IMR-90 (cell line): ENCODE measurements at regions not wholly inside any gene's neighbourhood (a gene's known extent, or its start where the extent isn't known, plus 50 kb on each side); places are given as distances from the start of the nearest gene placed in this dataset.
A peak's percentile ranks its signal among the peaks of the same experiment; 100 is the strongest.

Experiments
- ATAC-seq: fragments of 200-7000 bp; cut with Tn5 transposase; 2 replicates; pipeline ENCODE4 v1.9.1; 2020; ENCODE audit warnings: low read depth, mild to moderate bottlenecking, moderate library complexity
- BruUV-seq: library from RNA; stranded (reverse); fragments of 400-500 nt; replicated peaks from 2 replicates; lab custom pipeline; 2021; lab: Mats Ljungman, UMichigan
- CTCF ChIA-PET: fragments of 300-600 bp; formaldehyde crosslinking; extraction: SDS; loops from one replicate; lab custom pipeline; 2021; ENCODE audit warnings: antibody characterized with exemption; lab: Yijun Ruan, JAX
- POLR2A ChIA-PET: fragments of 300-600 bp; sonication (Branson Sonifier 250); formaldehyde crosslinking; loops from one replicate; lab custom pipeline; 2022; ENCODE audit warnings: antibody characterized with exemption; ENCODE audit not compliant: unreplicated experiment; lab: Charles Lee
- DNase-seq: peaks from one replicate; pipeline ENCODE4 v3.0.0; 2013
- H2AFZ ChIP-seq: replicated peaks from 2 replicates; pipeline ENCODE3; 2013; ENCODE audit warnings: low read length, mild to moderate bottlenecking; ENCODE audit not compliant: poor library complexity
- H2AK5ac ChIP-seq: 2 replicates; pipeline ENCODE4 v1.6.1; 2013; ENCODE audit warnings: low read depth, low read length, inconsistent platforms
- H2AK9ac ChIP-seq: replicated peaks from 2 replicates; pipeline ENCODE3; 2013; ENCODE audit warnings: mild to moderate bottlenecking, low read depth, low read length, moderate library complexity; ENCODE audit not compliant: poor library complexity
- H2BK120ac ChIP-seq: 2 replicates; pipeline ENCODE4 v1.6.1; 2013; ENCODE audit warnings: low read depth, low read length, inconsistent platforms
- H2BK15ac ChIP-seq: 3 replicates; pipeline ENCODE4 v1.6.1; 2013; ENCODE audit warnings: low read depth, low read length, inconsistent platforms
- H2BK20ac ChIP-seq: 2 replicates; pipeline ENCODE4 v1.6.1; 2013; ENCODE audit warnings: low read depth, mild to moderate bottlenecking, inconsistent platforms, low read length, moderate library complexity
- H2BK5ac ChIP-seq: 2 replicates; pipeline ENCODE4 v1.6.1; 2013; ENCODE audit warnings: mild to moderate bottlenecking, low read depth, low read length, inconsistent platforms; ENCODE audit not compliant: poor library complexity, severe bottlenecking
- H3K14ac ChIP-seq: replicated peaks from 2 replicates; pipeline ENCODE4 v1.6.1; 2013; ENCODE audit warnings: low read depth, low read length, inconsistent platforms
- H3K18ac ChIP-seq: 2 replicates; pipeline ENCODE4 v1.6.1; 2013; ENCODE audit warnings: low read depth, low read length, control low read depth
- H3K23ac ChIP-seq: 2 replicates; pipeline ENCODE4 v1.6.1; 2013; ENCODE audit warnings: low read depth, low read length, inconsistent platforms
- H3K27ac ChIP-seq: 2 replicates; pipeline ENCODE4 v1.5.1; 2013; ENCODE audit warnings: mild to moderate bottlenecking, control low read depth, low read length; ENCODE audit not compliant: insufficient read depth
- H3K27me3 ChIP-seq: 2 replicates; pipeline ENCODE4 v1.6.1; 2013; ENCODE audit warnings: low read length; ENCODE audit not compliant: control insufficient read depth, insufficient read depth
- H3K36me3 ChIP-seq: 2 replicates; pipeline ENCODE4 v1.6.1; 2013; ENCODE audit warnings: low read length, mixed read lengths; ENCODE audit not compliant: control insufficient read depth, insufficient read depth
- H3K4ac ChIP-seq: 2 replicates; pipeline ENCODE4 v1.6.1; 2013; ENCODE audit warnings: low read depth, low read length, inconsistent platforms
- H3K4me1 ChIP-seq: 2 replicates; pipeline ENCODE4 v1.6.1; 2013; ENCODE audit warnings: low read length, mixed read lengths; ENCODE audit not compliant: control insufficient read depth, insufficient read depth
- H3K4me2 ChIP-seq: 2 replicates; pipeline ENCODE4 v1.6.1; 2013; ENCODE audit warnings: low read depth, mild to moderate bottlenecking, control low read depth, low read length, moderate library complexity
- H3K4me3 ChIP-seq: 2 replicates; pipeline ENCODE4 v1.5.1; 2013; ENCODE audit warnings: low read depth, mild to moderate bottlenecking, control low read depth, low read length, moderate library complexity; ENCODE audit not compliant: insufficient read depth
- H3K56ac ChIP-seq: 2 replicates; pipeline ENCODE4 v1.6.1; 2013; ENCODE audit warnings: low read length, inconsistent platforms; ENCODE audit not compliant: insufficient read depth; ENCODE audit errors: extremely low read depth
- H3K79me1 ChIP-seq, 2 experiments: 2 replicates each; pipeline ENCODE4 v1.6.1; 2013; ENCODE audit warnings: low read length in 2 of 2, inconsistent platforms in 1 of 2, low read depth in 1 of 2
- H3K9ac ChIP-seq: 2 replicates; pipeline ENCODE4 v1.6.1; 2013; ENCODE audit warnings: low read depth, low read length, control low read depth
- H3K9me1 ChIP-seq: 2 replicates; pipeline ENCODE4 v1.6.1; 2013; ENCODE audit warnings: low read length, inconsistent platforms; ENCODE audit not compliant: insufficient read depth
- H3K9me3 ChIP-seq: 2 replicates; pipeline ENCODE4 v1.6.1; 2013; ENCODE audit warnings: low read length; ENCODE audit not compliant: control insufficient read depth, insufficient read depth
- H4K20me1 ChIP-seq: 2 replicates; pipeline ENCODE4 v1.6.1; 2013; ENCODE audit warnings: low read length, inconsistent platforms; ENCODE audit not compliant: insufficient read depth
- H4K5ac ChIP-seq: 2 replicates; pipeline ENCODE4 v1.6.1; 2013; ENCODE audit warnings: mild to moderate bottlenecking, low read depth, low read length, control low read depth
- H4K8ac ChIP-seq, 2 experiments: 2 replicates each; pipeline ENCODE4 v1.6.1; 2013; ENCODE audit warnings: low read depth in 2 of 2, low read length in 2 of 2, control low read depth in 1 of 2, inconsistent platforms in 1 of 2
- H4K91ac ChIP-seq: 2 replicates; pipeline ENCODE4 v1.6.1; 2013; ENCODE audit warnings: low read depth, low read length, inconsistent platforms; ENCODE audit not compliant: insufficient read depth
- CEBPB ChIP-seq: IDR thresholded peaks from 2 replicates; pipeline ENCODE4 v1.6.1; 2012; ENCODE audit warnings: low read depth, low read length, improper control_type of control experiment
- MAFK ChIP-seq: IDR thresholded peaks from 2 replicates; pipeline ENCODE4 v1.6.1; 2012; ENCODE audit warnings: low read depth, low read length, improper control_type of control experiment
- WGBS, 2 experiments: methylation state at CpG; one replicate each; pipeline versions ENCODE4 v1.1.5 to v1.1.7; 2013; ENCODE audit warnings: missing lambda C conversion rate in 2 of 2; ENCODE audit not compliant: insufficient read length in 1 of 2; ENCODE audit errors: extremely low coverage in 2 of 2; 5-methylcytosine and 5-hydroxymethylcytosine counted together
- dilution Hi-C: fragments of 300-500 bp; cut with HindIII; formaldehyde crosslinking; loops from one replicate; pipeline ENCODE4 v1.14.3; 2018; ENCODE audit warnings: low sequenced_read_pairs; ENCODE audit not compliant: unreplicated experiment
- in situ Hi-C: fragments of 300-500 bp; cut with MboI; formaldehyde crosslinking; loops from 3 replicates; pipeline ENCODE4 v1.14.3; 2019; ENCODE audit warnings: low sequenced_read_pairs, inconsistent platforms, mixed read lengths
- intact Hi-C: fragments of 100-400 bp; cut with micrococcal nuclease; formaldehyde crosslinking; loops from 2 replicates; pipeline ENCODE4 v1.10.0; 2022
- TF ChIP-seq, protein P1 (sequence below): fragments of 150-350 bp; IDR thresholded peaks from 2 replicates; pipeline ENCODE4 v1.6.1; 2017; ENCODE audit warnings: mild to moderate bottlenecking, antibody characterized with exemption, low read length, low read depth

DNA sequence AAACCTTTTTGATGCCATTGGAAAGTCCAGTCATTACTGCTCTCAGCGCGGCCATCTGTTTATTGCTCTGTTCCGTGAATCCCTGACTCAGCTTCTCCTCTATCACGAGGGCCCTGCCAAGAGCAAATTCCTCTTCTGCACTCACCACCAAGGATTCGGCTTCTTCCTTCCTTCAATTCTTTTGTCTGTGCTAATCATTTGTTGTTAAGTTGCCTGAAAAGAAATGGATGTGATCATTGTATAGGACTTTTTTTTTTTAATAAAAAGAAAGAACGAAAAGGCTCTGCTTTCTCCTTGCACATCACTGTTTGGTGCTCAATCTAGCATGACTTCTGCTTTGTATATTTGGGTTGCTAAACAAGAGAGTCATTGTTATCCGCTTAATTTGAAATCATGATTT is 128.7 kb upstream of the PIK3R1 start:
- no peak overlapping the region for H3K27ac ChIP-seq
- no peak overlapping the region for H3K23ac ChIP-seq
- BruUV-seq, result no TSS peak
- H2BK20ac ChIP-seq, result no peak overlapping the region
- ATAC-seq (peak; percentile 89), DNase-seq (peak; percentile 81)
- H3K27me3 ChIP-seq, result no peaks in the 10 kb centered on the region
- no peaks in the 10 kb centered on the region for H3K79me1 ChIP-seq
- dilution Hi-C loops (no loop called here), intact Hi-C loops (no loop called here), in situ Hi-C loops (no loop called here)
- peaks cover 3% of the 10 kb centered on the region; the same call in 1 of the 2 replicates for H3K9me1 ChIP-seq
- H4K91ac ChIP-seq, result no peak overlapping the region
- H3K18ac ChIP-seq, result no peak overlapping the region
- no peak overlapping the region for H3K9ac ChIP-seq
- H2BK15ac ChIP-seq, result no peak overlapping the region
- no peak overlapping the region for H2AK5ac ChIP-seq
- no peak overlapping the region for H2BK120ac ChIP-seq
- no peak overlapping the region for H2AK9ac ChIP-seq
- H2AFZ ChIP-seq, result no peak overlapping the region
- no peak overlapping the region for H4K8ac ChIP-seq
- ChIA-PET CTCF (interaction anchor here (0.7 kb wide), 2 partner anchors 127 to 947 kb away, joined by 3 read pairs; no protein-coding TSS in a partner anchor), POLR2A (interaction anchor here (0.5 kb wide), 1 partner anchor 14 kb away, joined by 3 read pairs; no protein-coding TSS in a partner anchor)
- no peak overlapping the region for H3K4ac ChIP-seq
- no peaks in the 10 kb centered on the region for H3K36me3 ChIP-seq
- peaks cover 2% of the 10 kb centered on the region for H3K9me3 ChIP-seq
- no peak overlapping the region for H3K14ac ChIP-seq
- H3K4me1 ChIP-seq, result peaks cover 2% of the 10 kb centered on the region
- H4K20me1 ChIP-seq, result no peaks in the 10 kb centered on the region
- TF ChIP-seq CEBPB (no peak), MAFK (peak; percentile 80)
- TF ChIP-seq, protein P1, sequence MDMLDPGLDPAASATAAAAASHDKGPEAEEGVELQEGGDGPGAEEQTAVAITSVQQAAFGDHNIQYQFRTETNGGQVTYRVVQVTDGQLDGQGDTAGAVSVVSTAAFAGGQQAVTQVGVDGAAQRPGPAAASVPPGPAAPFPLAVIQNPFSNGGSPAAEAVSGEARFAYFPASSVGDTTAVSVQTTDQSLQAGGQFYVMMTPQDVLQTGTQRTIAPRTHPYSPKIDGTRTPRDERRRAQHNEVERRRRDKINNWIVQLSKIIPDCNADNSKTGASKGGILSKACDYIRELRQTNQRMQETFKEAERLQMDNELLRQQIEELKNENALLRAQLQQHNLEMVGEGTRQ, result no peak
- H3K4me3 ChIP-seq, result no peak overlapping the region
- no peak overlapping the region for H4K5ac ChIP-seq
- WGBS, 2 experiments, result no CpG with 5 or more reads among the region's 7 CpGs
- H2BK5ac ChIP-seq, result no peak overlapping the region
- no peak overlapping the region; the same call in 1 of the 2 replicates for H3K4me2 ChIP-seq
- no peak overlapping the region for H3K56ac ChIP-seq
